HepG2 (cell line): ENCODE measurements at regions not wholly inside any gene's neighbourhood (a gene's known extent, or its start where the extent isn't known, plus 50 kb on each side); places are given as distances from the start of the nearest gene placed in this dataset.

Experiments
- ATAC-seq: fragments of 200-7000 bp; cut with Tn5 transposase; 3 replicates; pipeline ENCODE4 v1.9.1; 2020; ENCODE audit warnings: mild to moderate bottlenecking, moderate library complexity
- BruUV-seq: library from RNA; stranded (reverse); fragments of 400-500 nt; replicated peaks from 2 replicates; lab custom pipeline; 2021; lab: Mats Ljungman, UMichigan
- CTCF ChIA-PET: fragments of 300-600 bp; formaldehyde crosslinking; extraction: SDS; loops from one replicate; lab custom pipeline; 2021; ENCODE audit warnings: low total read pairs, inconsistent platforms, low intra/inter-chr PET ratio; lab: Yijun Ruan, JAX
- POLR2A ChIA-PET: fragments of 350-600 bp; sonication (Branson Sonifier 250); formaldehyde crosslinking; loops from one replicate; lab custom pipeline; 2020; ENCODE audit warnings: antibody characterized with exemption, inconsistent platforms; lab: Yijun Ruan, JAX
- DNase-seq: peaks from one replicate; pipeline ENCODE4 v3.0.0-alpha.2; 2015; ENCODE audit warnings: low spot score
- FAIRE-seq: peaks from 3 replicates; lab custom pipeline; 2011; peaks lifted over from hg19 to GRCh38; lab: Jason Lieb, UNC
- H2AFZ ChIP-seq: one replicate; pipeline ENCODE4 v1.6.1; 2011; ENCODE audit warnings: low read length, inconsistent platforms
- H3K27ac ChIP-seq: fragments of 300-600 bp; 3 replicates; pipeline ENCODE4 v1.8.0; 2011; ENCODE audit warnings: mixed run types, mild to moderate bottlenecking, mixed read lengths, low read length, inconsistent platforms; ENCODE audit not compliant: insufficient read depth; ENCODE audit errors: extremely low read length
- H3K27me3 ChIP-seq, 2 experiments: fragments of 200-600 bp in 1 of 2; 2 replicates in 1 of 2; 3 replicates in 1 of 2; pipeline versions ENCODE4 v1.6.0 to v1.8.0; 2011; ENCODE audit warnings: low read length in 2 of 2, mild to moderate bottlenecking in 2 of 2, moderate library complexity in 2 of 2, inconsistent platforms in 1 of 2; ENCODE audit not compliant: insufficient read depth in 2 of 2, control insufficient read depth in 1 of 2
- H3K36me3 ChIP-seq, 2 experiments: fragments of 200-600 bp in 1 of 2; replicated peaks in 1 of 2; 2 replicates in 1 of 2; 3 replicates in 1 of 2; pipeline versions ENCODE4 v1.5.1 to v1.8.0; 2011; ENCODE audit warnings: low read length in 2 of 2, inconsistent platforms in 1 of 2; ENCODE audit not compliant: insufficient read depth in 2 of 2, control insufficient read depth in 1 of 2
- H3K4me1 ChIP-seq: 2 replicates; pipeline ENCODE4 v1.5.1; 2012; ENCODE audit warnings: low read length, inconsistent platforms; ENCODE audit not compliant: insufficient read depth
- H3K4me2 ChIP-seq: 2 replicates; pipeline ENCODE4 v1.6.0; 2011; ENCODE audit warnings: low read depth, low read length, inconsistent platforms
- H3K4me3 ChIP-seq, 3 experiments: fragments of 200-600 bp in 1 of 3; sonication (generic), shearing (Covaris generic) in 1 of 3; replicated peaks in 1 of 3; 2 replicates each; pipeline ENCODE4 v1.5.1; 2011 to 2016; ENCODE audit warnings: low read length in 3 of 3, inconsistent platforms in 2 of 3, low read depth in 2 of 3, mild to moderate bottlenecking in 2 of 3, control low read depth in 1 of 3, mixed read lengths in 1 of 3; ENCODE audit not compliant: insufficient read depth in 1 of 3
- H3K79me2 ChIP-seq: one replicate; pipeline ENCODE4 v1.6.1; 2011; ENCODE audit warnings: low read length, inconsistent platforms; ENCODE audit not compliant: insufficient read depth
- H3K9ac ChIP-seq: 2 replicates; pipeline ENCODE4 v1.6.0; 2011; ENCODE audit warnings: mild to moderate bottlenecking, low read depth, low read length, inconsistent platforms; ENCODE audit not compliant: insufficient read depth
- H3K9me3 ChIP-seq: 2 replicates; pipeline ENCODE4 v1.5.1; 2012; ENCODE audit warnings: mild to moderate bottlenecking, low read length
- H4K20me1 ChIP-seq: 2 replicates; pipeline ENCODE4 v1.6.0; 2011; ENCODE audit warnings: inconsistent platforms, mild to moderate bottlenecking, low read length, moderate library complexity; ENCODE audit not compliant: insufficient read depth
- CHD4 ChIP-seq: fragments of 200-600 bp; sonication (generic); IDR thresholded peaks from 2 replicates; pipeline ENCODE4 v1.7.0; 2017; ENCODE audit warnings: mild to moderate bottlenecking, low read length, borderline replicate concordance
- FOXP1 ChIP-seq, 2 experiments: fragments of 450-650 bp in 1 of 2; IDR thresholded peaks; 2 replicates each; pipeline ENCODE4 v1.6.1; 2017 to 2018; ENCODE audit warnings: antibody characterized with exemption in 1 of 2
- KLF11 ChIP-seq: IDR thresholded peaks from 2 replicates; pipeline ENCODE4 v1.6.1; 2016; ENCODE audit warnings: missing compliant biosample characterization
- NAIF1 ChIP-seq: sonication (generic); formaldehyde crosslinking; IDR thresholded peaks from 2 replicates; pipeline ENCODE4 v1.5.0; 2020; ENCODE audit warnings: mild to moderate bottlenecking, missing genetic modification reagents, borderline replicate concordance
- NR2C2 ChIP-seq: sonication (generic); formaldehyde crosslinking; IDR thresholded peaks from 2 replicates; pipeline ENCODE4 v1.4.0; 2020; ENCODE audit warnings: missing genetic modification reagents, mild to moderate bottlenecking, moderate library complexity, borderline replicate concordance
- SP1 ChIP-seq, 2 experiments: fragments of 450-650 bp in 1 of 2; sonication (generic) in 1 of 2; formaldehyde crosslinking in 1 of 2; IDR thresholded peaks; 2 replicates each; pipeline versions ENCODE4 v1.4.0 to v1.6.1; 2016 to 2020; ENCODE audit warnings: missing genetic modification reagents in 1 of 2
- SRSF9 ChIP-seq: fragments of 200-400 bp; formaldehyde crosslinking; IDR thresholded peaks from 2 replicates; pipeline ENCODE4 v1.6.1; 2018; ENCODE audit warnings: borderline replicate concordance, mild to moderate bottlenecking, low read depth, low read length; ENCODE audit not compliant: insufficient read depth, poor library complexity, severe bottlenecking
- TGIF2 ChIP-seq: IDR thresholded peaks from 2 replicates; pipeline ENCODE4 v1.6.1; 2016; ENCODE audit warnings: control low read depth, missing compliant biosample characterization
- TRIM24 ChIP-seq: sonication (generic); formaldehyde crosslinking; IDR thresholded peaks from 2 replicates; pipeline ENCODE4 v1.8.0; 2022; ENCODE audit warnings: mild to moderate bottlenecking, missing genetic modification reagents
- XRCC5 ChIP-seq: fragments of 200-400 bp; formaldehyde crosslinking; optimal IDR thresholded peaks from 2 replicates; pipeline ENCODE3; 2017; ENCODE audit warnings: mild to moderate bottlenecking, low read length
- ZNF430 ChIP-seq: sonication (generic); formaldehyde crosslinking; IDR thresholded peaks from 2 replicates; pipeline ENCODE4 v1.9.0; 2021; ENCODE audit warnings: mild to moderate bottlenecking, missing genetic modification reagents
- ZNF652 ChIP-seq: IDR thresholded peaks from 2 replicates; pipeline ENCODE4 v1.6.1; 2016; ENCODE audit warnings: low read depth, borderline replicate concordance
- WGBS: methylation state at CpG from one replicate; pipeline ENCODE4 v1.1.6; 2017; ENCODE audit warnings: low lambda C conversion rate; 5-methylcytosine and 5-hydroxymethylcytosine counted together
- in situ Hi-C: cut with HindIII; loops from 2 replicates; pipeline ENCODE4 v1.10.0; 2017; ENCODE audit warnings: low pct_unique_long_range_greater_than_20kb; ENCODE audit not compliant: extremely low pct_ligation_motif_present
- intact Hi-C: fragments of 100-400 bp; cut with micrococcal nuclease; formaldehyde crosslinking; loops from one replicate; pipeline ENCODE4 v1.10.0; 2022; ENCODE audit not compliant: unreplicated experiment

DNA sequence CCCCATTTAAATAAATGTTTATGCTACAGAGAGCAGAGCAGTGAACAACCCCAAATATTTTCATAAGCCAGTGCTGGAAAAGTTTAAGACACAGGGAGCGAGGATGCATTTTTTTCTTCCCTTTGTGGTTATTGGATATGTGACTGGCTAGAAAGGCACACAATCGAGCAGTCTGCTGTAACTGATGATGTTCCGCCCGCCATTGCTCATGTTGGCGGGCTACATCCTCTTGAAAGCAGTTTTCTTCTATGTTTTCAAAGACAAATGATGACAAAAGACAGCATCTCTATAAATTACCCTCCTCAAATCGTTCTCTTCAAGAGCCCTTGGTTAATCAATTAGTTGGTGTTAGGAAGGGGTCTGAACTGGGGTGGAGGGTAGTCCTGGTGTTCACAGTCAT lies 269.8 kb downstream of the SKAP2 start (continued):
- TF ChIP-seq NAIF1 (CRISPR knock-in tag): no peak

DNA sequence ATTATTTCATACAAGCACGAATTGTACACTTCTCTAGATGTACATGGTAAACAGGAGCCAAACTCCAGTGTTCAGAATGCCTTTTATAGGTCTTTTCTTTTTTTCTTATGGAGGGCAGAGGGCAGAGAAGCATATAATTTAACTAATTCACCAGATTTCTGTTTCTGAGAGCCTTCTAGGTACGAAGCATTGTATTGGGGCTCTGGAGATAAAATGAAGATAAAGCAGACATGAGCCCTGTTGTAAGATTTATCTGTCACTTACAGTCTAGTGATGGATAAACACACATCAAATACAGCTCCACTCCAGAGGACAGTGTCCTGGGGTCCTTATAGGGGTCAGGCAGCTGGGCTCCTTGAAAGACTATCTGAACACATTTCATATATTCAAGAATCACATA lies 265.5 kb downstream of the SKAP2 start:
- H3K4me1 ChIP-seq: no peaks in the 10 kb centered on the region
- no peaks in the 10 kb centered on the region for H3K9me3 ChIP-seq
- no peaks in the 10 kb centered on the region for H3K79me2 ChIP-seq
- WGBS: 4% methylated on average over 2 of the region's 2 CpGs
- POLR2A ChIA-PET: no interaction called here
- FAIRE-seq: no peak
- no peak overlapping the region for H3K4me2 ChIP-seq
- H3K27ac ChIP-seq: no peak overlapping the region
- in situ Hi-C loops (no loop called here), intact Hi-C loops (no loop called here)
- no peak for TF ChIP-seq CHD4
- no peak for TF ChIP-seq NR2C2 (CRISPR knock-in tag)
- no peak for TF ChIP-seq ZNF430 (CRISPR knock-in tag)
- no peak for TF ChIP-seq TGIF2 (CRISPR knock-in tag)
- TF ChIP-seq TRIM24: no peak
- no peak for TF ChIP-seq KLF11 (CRISPR knock-in tag)
- TF ChIP-seq SP1 (IDR thresholded peaks at IDR 0.05): no peak
- no peak for TF ChIP-seq SP1 (CRISPR knock-in tag; IDR thresholded peaks at IDR 0.05)
- TF ChIP-seq SRSF9: no peak
- no peak for TF ChIP-seq ZNF652 (CRISPR knock-in tag)
- TF ChIP-seq FOXP1 (IDR thresholded peaks at IDR 0.05): no peak
- TF ChIP-seq FOXP1 (CRISPR knock-in tag; IDR thresholded peaks at IDR 0.05): no peak
- no peak for TF ChIP-seq XRCC5
- CTCF ChIA-PET: no interaction called here
- H3K4me3 ChIP-seq: no peak overlapping the region
- BruUV-seq: no TSS peak
- H2AFZ ChIP-seq: no peak overlapping the region
- no peaks in the 10 kb centered on the region for H3K36me3 ChIP-seq
- ATAC-seq: no peak
- no peak overlapping the region for H3K9ac ChIP-seq
- H4K20me1 ChIP-seq: no peaks in the 10 kb centered on the region
- H3K27me3 ChIP-seq: peaks cover 0 to 12% of the 10 kb centered on the region in 2 experiments; a peak in 1 of 5 replicates
- DNase-seq: no peak
